Neural cell (in vitro differentiated cells): ENCODE measurements at regions not wholly inside any gene's neighbourhood (a gene's known extent, or its start where the extent isn't known, plus 50 kb on each side); places are given as distances from the start of the nearest gene placed in this dataset.

Experiments used
- H2AFZ ChIP-seq: fragments of 200-600, 300-800 bp; sonication (generic), shearing (Covaris generic); 2 replicates; pipeline ENCODE4 v1.6.0; 2014; ENCODE audit warnings: low read depth, mild to moderate bottlenecking, antibody characterized with exemption, low read length, moderate library complexity
- H3F3A ChIP-seq: fragments of 200-600 bp; shearing (Covaris generic); 2 replicates; pipeline ENCODE4 v1.6.1; 2016; ENCODE audit warnings: mild to moderate bottlenecking, moderate library complexity, mixed read lengths, antibody characterized with exemption, low read length; ENCODE audit not compliant: insufficient read depth, poor library complexity, severe bottlenecking
- H3K27ac ChIP-seq: fragments of 200-600, 300-800 bp; sonication (generic), shearing (Covaris generic); 2 replicates; pipeline ENCODE4 v1.5.1; 2014; ENCODE audit warnings: mild to moderate bottlenecking, low read length, moderate library complexity
- H3K27me3 ChIP-seq: fragments of 300-800, 200-600 bp; sonication (generic), shearing (Covaris generic); 2 replicates; pipeline ENCODE4 v1.6.0; 2014; ENCODE audit warnings: mild to moderate bottlenecking, low read depth, low read length, moderate library complexity; ENCODE audit not compliant: insufficient read depth
- H3K36me3 ChIP-seq: fragments of 300-800, 200-600 bp; sonication (generic), shearing (Covaris generic); 2 replicates; pipeline ENCODE4 v1.5.1; 2014; ENCODE audit warnings: mild to moderate bottlenecking, antibody characterized with exemption, low read length, moderate library complexity; ENCODE audit not compliant: insufficient read depth
- H3K4me2 ChIP-seq: fragments of 300-800, 200-600 bp; sonication (generic), shearing (Covaris generic); 2 replicates; pipeline ENCODE4 v1.6.0; 2014; ENCODE audit warnings: mild to moderate bottlenecking, low read length
- H3K4me3 ChIP-seq: fragments of 300-800, 200-600 bp; sonication (generic), shearing (Covaris generic); 2 replicates; pipeline ENCODE4 v1.5.1; 2014; ENCODE audit warnings: mild to moderate bottlenecking, low read length, moderate library complexity
- H3K79me2 ChIP-seq: fragments of 200-600 bp; shearing (Covaris generic); replicated peaks from 2 replicates; pipeline ENCODE4 v1.6.0; 2014; ENCODE audit warnings: mild to moderate bottlenecking, low read length, moderate library complexity; ENCODE audit not compliant: insufficient read depth
- H3K9ac ChIP-seq: fragments of 300-800, 200-600 bp; sonication (generic), shearing (Covaris generic); 2 replicates; pipeline ENCODE4 v1.6.1; 2016; ENCODE audit warnings: mild to moderate bottlenecking, low read length, mixed read lengths
- H3K9me2 ChIP-seq: fragments of 200-600 bp; shearing (Covaris generic); 2 replicates; pipeline ENCODE4 v1.6.1; 2016; ENCODE audit warnings: mild to moderate bottlenecking, low read length, mixed read lengths; ENCODE audit not compliant: insufficient read depth
- H3K9me3 ChIP-seq: fragments of 200-600, 300-800 bp; sonication (generic), shearing (Covaris generic); 2 replicates; pipeline ENCODE4 v1.6.1; 2016; ENCODE audit warnings: mild to moderate bottlenecking, mixed run types, low read length, moderate library complexity, mixed read lengths
- H4K20me1 ChIP-seq: fragments of 200-600 bp; shearing (Covaris generic); 2 replicates; pipeline ENCODE4 v1.6.1; 2016; ENCODE audit warnings: mild to moderate bottlenecking, mixed run types; ENCODE audit not compliant: insufficient read depth
- EP300 ChIP-seq: fragments of 450-650 bp; conservative IDR thresholded peaks from 2 replicates; pipeline ENCODE4 v1.6.1; 2014; ENCODE audit warnings: antibody characterized with exemption, mild to moderate bottlenecking, moderate library complexity; ENCODE audit not compliant: poor library complexity, severe bottlenecking
- EZH2 ChIP-seq: fragments of 200-600, 300-800 bp; shearing (Covaris generic), sonication (generic); IDR thresholded peaks from 2 replicates; pipeline ENCODE4 v1.6.1; 2014; ENCODE audit warnings: antibody characterized with exemption, low read length, borderline replicate concordance, mild to moderate bottlenecking; ENCODE audit not compliant: insufficient read depth, poor library complexity, severe bottlenecking
- MXI1 ChIP-seq: fragments of 450-650 bp; conservative IDR thresholded peaks from 2 replicates; pipeline ENCODE4 v1.6.1; 2014; ENCODE audit warnings: antibody characterized with exemption, mild to moderate bottlenecking; ENCODE audit not compliant: poor library complexity, severe bottlenecking
- POLR2AphosphoS5 ChIP-seq: IDR thresholded peaks from 2 replicates; pipeline ENCODE4 v1.6.1; 2012
- RAD21 ChIP-seq: fragments of 450-650 bp; conservative IDR thresholded peaks from 2 replicates; pipeline ENCODE4 v1.6.1; 2014; ENCODE audit warnings: antibody characterized with exemption, mild to moderate bottlenecking, moderate library complexity
- REST ChIP-seq: IDR thresholded peaks from 2 replicates; pipeline ENCODE4 v1.6.1; 2012; ENCODE audit warnings: borderline replicate concordance
- SMC3 ChIP-seq: fragments of 450-650 bp; conservative IDR thresholded peaks from 2 replicates; pipeline ENCODE4 v1.6.1; 2014; ENCODE audit warnings: antibody characterized with exemption, mild to moderate bottlenecking, moderate library complexity; ENCODE audit not compliant: poor library complexity
- TAF1 ChIP-seq: IDR thresholded peaks from 2 replicates; pipeline ENCODE4 v1.6.1; 2012; ENCODE audit warnings: low read depth
- TF ChIP-seq, protein P1 (sequence below): fragments of 450-650 bp; IDR thresholded peaks from 2 replicates; pipeline ENCODE4 v1.5.1; 2014; ENCODE audit warnings: antibody characterized with exemption, mild to moderate bottlenecking, moderate library complexity; ENCODE audit not compliant: poor library complexity, severe bottlenecking

DNA sequence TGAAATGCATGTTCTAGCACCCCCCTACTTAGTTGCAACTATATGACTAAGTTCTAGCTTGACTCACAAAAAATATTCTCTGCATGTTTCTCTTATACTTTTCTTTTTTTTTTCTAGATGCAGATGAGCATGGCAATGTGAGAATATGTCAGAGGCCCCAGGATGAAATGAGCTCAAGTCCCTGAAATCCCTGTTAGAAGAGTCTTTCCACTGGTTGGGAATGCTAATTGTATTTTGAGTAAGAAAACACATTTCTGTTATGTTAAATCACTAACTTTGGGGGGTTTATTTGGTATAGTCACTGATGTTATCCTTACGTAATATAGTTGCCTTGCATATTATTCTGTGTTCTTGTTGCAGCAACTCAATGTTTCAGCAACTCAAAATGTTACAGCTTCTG, 306.1 kb upstream of the CCDC179 start:
- no peaks in the 10 kb centered on the region for H4K20me1 ChIP-seq
- no peaks in the 10 kb centered on the region for H3K27me3 ChIP-seq
- H3K27ac ChIP-seq, result no peak overlapping the region
- H2AFZ ChIP-seq, result no peak overlapping the region
- TF ChIP-seq RAD21 (no peak), POLR2AphosphoS5 (no peak), EP300 (no peak), MXI1 (no peak), REST (no peak), EZH2 (no peak), TAF1 (no peak), SMC3 (no peak)
- TF ChIP-seq, protein P1, sequence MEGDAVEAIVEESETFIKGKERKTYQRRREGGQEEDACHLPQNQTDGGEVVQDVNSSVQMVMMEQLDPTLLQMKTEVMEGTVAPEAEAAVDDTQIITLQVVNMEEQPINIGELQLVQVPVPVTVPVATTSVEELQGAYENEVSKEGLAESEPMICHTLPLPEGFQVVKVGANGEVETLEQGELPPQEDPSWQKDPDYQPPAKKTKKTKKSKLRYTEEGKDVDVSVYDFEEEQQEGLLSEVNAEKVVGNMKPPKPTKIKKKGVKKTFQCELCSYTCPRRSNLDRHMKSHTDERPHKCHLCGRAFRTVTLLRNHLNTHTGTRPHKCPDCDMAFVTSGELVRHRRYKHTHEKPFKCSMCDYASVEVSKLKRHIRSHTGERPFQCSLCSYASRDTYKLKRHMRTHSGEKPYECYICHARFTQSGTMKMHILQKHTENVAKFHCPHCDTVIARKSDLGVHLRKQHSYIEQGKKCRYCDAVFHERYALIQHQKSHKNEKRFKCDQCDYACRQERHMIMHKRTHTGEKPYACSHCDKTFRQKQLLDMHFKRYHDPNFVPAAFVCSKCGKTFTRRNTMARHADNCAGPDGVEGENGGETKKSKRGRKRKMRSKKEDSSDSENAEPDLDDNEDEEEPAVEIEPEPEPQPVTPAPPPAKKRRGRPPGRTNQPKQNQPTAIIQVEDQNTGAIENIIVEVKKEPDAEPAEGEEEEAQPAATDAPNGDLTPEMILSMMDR, result no peak
- no peaks in the 10 kb centered on the region for H3F3A ChIP-seq
- H3K4me3 ChIP-seq, result no peak overlapping the region
- H3K9me2 ChIP-seq, result no peaks in the 10 kb centered on the region
- H3K9me3 ChIP-seq, result no peaks in the 10 kb centered on the region
- H3K79me2 ChIP-seq, result no peaks in the 10 kb centered on the region
- no peaks in the 10 kb centered on the region for H3K36me3 ChIP-seq
- no peak overlapping the region for H3K4me2 ChIP-seq
- no peak overlapping the region for H3K9ac ChIP-seq

- Histone ChIP-seq H3K27me3 (no peaks in the 10 kb centered on the region), H3K36me3 (no peaks in the 10 kb centered on the region), H3F3A (no peaks in the 10 kb centered on the region), H3K9me2 (no peaks in the 10 kb centered on the region), H2AFZ (no peak overlapping the region), H3K4me3 (no peak overlapping the region), H3K4me2 (no peak overlapping the region), H3K9ac (no peak overlapping the region), H4K20me1 (no peaks in the 10 kb centered on the region), H3K27ac (no peak overlapping the region), H3K79me2 (no peaks in the 10 kb centered on the region), H3K9me3 (no peaks in the 10 kb centered on the region)
- TF ChIP-seq EZH2, result no peak
- no peak for TF ChIP-seq EP300
- TF ChIP-seq, protein P1, result no peak
- no peak for TF ChIP-seq MXI1
- no peak for TF ChIP-seq TAF1
- TF ChIP-seq REST, result no peak
- TF ChIP-seq RAD21, result no peak
- no peak for TF ChIP-seq SMC3
- no peak for TF ChIP-seq POLR2AphosphoS5
Measured at GRCh38 chr11:23179609-23180008, 319.3 kb upstream of the CCDC179 start.
